ENCODE measurements at regions not wholly inside any gene's neighbourhood (a gene's known extent, or its start where the extent isn't known, plus 50 kb on each side); places are given as distances from the start of the nearest gene placed in this dataset.

DNA sequence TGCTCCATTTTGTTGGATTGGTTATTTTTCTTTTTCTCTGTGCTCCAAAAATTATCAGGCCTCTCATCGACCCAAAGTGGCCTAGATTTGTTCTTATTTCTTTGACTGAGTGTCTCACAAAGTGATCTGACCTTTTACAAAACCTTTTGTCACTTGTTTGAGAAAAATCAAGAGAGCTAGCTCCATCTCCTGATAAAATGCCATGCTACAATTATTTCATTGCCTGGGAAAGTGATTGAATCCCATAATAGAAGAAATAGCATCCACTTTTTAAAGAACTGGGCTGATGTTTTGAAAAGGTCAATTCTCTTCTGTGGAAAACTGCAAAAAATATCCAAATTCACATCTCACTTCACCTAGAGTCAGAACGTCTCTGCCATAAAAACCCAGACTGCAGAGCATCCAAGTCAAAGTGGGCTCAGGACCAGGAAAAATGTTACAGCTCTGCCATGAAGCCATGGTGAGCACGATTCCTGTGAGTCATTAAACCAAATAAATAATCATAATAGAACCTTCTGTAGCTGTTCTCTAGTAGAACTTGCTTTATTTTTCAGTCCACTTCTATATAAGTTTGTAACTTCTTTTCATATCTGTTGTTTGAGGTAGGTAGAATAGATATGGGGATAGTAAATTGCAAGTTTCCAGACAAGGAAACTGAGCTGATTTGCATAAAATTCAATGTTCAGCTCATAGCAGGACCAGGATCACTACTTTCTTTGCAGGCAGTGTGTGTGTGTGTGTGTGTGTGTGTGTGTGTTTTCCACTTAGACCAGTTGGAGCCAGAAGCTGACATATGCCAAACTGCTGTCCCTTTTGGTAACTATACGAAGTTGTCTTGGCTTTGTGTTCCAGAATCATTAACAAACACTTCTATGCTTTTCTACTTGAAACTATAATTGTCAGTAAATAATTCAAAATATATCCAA, 632.5 kb upstream of the ANKRD30A start:
- TF ChIP-seq, protein P1, sequence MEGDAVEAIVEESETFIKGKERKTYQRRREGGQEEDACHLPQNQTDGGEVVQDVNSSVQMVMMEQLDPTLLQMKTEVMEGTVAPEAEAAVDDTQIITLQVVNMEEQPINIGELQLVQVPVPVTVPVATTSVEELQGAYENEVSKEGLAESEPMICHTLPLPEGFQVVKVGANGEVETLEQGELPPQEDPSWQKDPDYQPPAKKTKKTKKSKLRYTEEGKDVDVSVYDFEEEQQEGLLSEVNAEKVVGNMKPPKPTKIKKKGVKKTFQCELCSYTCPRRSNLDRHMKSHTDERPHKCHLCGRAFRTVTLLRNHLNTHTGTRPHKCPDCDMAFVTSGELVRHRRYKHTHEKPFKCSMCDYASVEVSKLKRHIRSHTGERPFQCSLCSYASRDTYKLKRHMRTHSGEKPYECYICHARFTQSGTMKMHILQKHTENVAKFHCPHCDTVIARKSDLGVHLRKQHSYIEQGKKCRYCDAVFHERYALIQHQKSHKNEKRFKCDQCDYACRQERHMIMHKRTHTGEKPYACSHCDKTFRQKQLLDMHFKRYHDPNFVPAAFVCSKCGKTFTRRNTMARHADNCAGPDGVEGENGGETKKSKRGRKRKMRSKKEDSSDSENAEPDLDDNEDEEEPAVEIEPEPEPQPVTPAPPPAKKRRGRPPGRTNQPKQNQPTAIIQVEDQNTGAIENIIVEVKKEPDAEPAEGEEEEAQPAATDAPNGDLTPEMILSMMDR (IDR thresholded peaks at IDR 0.05; ENCODE audit: low read depth, low read length) = no peak
- no peak for TF ChIP-seq POLR2A (IDR thresholded peaks at IDR 0.05; ENCODE audit: extremely low read depth, insufficient read length)
- TF ChIP-seq, protein P2, sequence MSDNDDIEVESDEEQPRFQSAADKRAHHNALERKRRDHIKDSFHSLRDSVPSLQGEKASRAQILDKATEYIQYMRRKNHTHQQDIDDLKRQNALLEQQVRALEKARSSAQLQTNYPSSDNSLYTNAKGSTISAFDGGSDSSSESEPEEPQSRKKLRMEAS (IDR thresholded peaks at IDR 0.05; ENCODE audit: low read depth, low read length) = no peak
